Thyroid gland (tissue), 4 donors: ENCODE measurements at regions not wholly inside any gene's neighbourhood (a gene's known extent, or its start where the extent isn't known, plus 50 kb on each side); places are given as distances from the start of the nearest gene placed in this dataset.

Experiments
- POLR2A ChIP-seq, 2 donors: fragments of 450-650 bp; IDR thresholded peaks; one replicate each; pipeline ENCODE4 v1.6.1; 2017; ENCODE audit warnings: antibody characterized with exemption in 2 of 2, mild to moderate bottlenecking in 2 of 2, moderate library complexity in 1 of 2
- TF ChIP-seq, protein P1 (sequence below), 6 experiments: fragments of 200-600 bp in 3 of 6; fragments of 450-650 bp in 3 of 6; sonication (generic) in 3 of 6; IDR thresholded peaks; one replicate each; pipeline ENCODE4 v1.5.1; 2016 to 2019; ENCODE audit warnings: antibody characterized with exemption in 6 of 6, mild to moderate bottlenecking in 2 of 6, inconsistent platforms in 1 of 6, moderate library complexity in 1 of 6

DNA sequence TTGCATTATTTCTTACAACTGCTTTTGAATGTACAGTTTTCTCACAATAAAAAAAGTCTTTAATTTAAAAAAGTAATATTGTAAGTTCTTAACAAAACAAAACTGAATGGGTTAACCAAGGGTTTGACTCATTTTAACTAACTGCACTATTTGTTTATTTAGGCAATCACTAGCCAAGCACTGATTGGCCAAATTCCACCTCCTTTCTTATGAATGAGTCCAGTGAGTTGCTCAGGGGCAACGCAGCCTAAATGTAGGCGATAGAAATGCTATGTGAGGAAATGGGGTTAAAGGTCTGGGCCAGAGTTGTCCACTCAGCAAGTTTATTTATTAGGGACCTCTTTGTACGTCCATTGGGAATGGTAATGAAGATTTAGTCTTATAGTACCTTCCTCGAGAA is 89.6 kb upstream of the MAF start:
- TF ChIP-seq, protein P1, sequence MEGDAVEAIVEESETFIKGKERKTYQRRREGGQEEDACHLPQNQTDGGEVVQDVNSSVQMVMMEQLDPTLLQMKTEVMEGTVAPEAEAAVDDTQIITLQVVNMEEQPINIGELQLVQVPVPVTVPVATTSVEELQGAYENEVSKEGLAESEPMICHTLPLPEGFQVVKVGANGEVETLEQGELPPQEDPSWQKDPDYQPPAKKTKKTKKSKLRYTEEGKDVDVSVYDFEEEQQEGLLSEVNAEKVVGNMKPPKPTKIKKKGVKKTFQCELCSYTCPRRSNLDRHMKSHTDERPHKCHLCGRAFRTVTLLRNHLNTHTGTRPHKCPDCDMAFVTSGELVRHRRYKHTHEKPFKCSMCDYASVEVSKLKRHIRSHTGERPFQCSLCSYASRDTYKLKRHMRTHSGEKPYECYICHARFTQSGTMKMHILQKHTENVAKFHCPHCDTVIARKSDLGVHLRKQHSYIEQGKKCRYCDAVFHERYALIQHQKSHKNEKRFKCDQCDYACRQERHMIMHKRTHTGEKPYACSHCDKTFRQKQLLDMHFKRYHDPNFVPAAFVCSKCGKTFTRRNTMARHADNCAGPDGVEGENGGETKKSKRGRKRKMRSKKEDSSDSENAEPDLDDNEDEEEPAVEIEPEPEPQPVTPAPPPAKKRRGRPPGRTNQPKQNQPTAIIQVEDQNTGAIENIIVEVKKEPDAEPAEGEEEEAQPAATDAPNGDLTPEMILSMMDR (IDR thresholded peaks at IDR 0.05), result no peak
- TF ChIP-seq POLR2A (IDR thresholded peaks at IDR 0.05), result no peak
